ENCODE measurements at regions not wholly inside any gene's neighbourhood (a gene's known extent, or its start where the extent isn't known, plus 50 kb on each side); places are given as distances from the start of the nearest gene placed in this dataset.

DNA sequence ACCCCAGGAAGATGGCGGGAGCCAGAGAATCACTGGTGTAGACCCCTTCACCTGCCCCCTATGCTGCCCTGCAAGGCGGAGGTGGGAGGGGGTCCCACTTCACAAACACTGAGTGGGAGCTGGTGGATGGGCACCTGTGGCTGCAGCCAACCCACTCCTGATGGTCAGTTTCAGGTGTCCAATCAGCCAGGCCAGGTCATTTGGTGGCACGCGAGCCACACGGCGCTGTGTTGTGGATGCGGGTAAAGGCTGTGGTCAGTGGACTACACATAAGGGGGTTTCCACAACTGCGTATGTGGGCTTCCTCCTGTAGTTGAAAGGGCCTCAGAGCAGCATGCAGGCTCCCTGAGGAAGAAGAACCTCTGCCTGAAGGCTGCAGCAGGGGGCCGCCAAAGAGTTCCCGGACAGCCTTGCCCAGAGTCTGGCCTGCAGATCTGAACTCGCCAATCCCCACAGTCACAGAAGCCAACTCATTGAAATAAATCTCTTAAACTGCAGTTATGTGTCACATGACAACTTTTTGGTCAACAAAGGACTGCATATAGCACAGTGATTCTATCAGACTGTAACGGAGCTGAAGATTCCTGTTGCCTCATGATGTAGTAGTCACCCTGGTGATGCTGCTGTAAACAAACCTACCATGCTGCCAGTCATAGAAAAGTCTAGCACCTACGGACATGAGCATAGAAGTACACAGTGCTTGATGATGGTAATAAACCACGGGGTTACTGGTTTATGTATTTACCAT lies 284.7 kb upstream of the IRX2 start:
- DNase-seq = no peak

- DNase-seq = no peak
Observed at GRCh38 chr5:3035452-3035851, 284.0 kb upstream of the IRX2 start.

DNA sequence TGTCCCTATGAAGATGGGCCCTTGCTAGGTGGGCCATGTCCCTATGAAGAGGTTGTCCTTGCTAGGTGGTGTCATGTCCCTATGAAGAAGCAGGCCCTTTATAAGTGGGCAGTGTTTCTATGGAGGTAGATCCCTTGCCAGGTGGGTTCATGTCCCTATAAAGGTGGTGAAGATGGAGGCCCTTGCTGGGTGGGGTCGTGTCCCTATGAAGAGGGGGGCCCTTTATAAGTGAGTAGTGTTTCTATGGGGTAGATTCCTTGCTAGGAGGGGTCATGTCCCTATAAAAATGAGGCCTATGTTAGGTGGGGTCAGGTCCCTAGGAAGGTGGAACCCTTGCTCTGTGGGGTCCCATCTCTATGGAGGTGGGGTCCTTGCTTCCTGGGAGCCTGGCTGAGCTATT lies 283.4 kb upstream of the IRX2 start:
- DNase-seq = no peak

GRCh38 chr5:3034449-3034848 lies 283.0 kb upstream of the IRX2 start:
- DNase-seq = no peak

- DNase-seq = no peak
Observed at GRCh38 chr5:3033033-3033755, 281.7 kb upstream of the IRX2 start.

DNA sequence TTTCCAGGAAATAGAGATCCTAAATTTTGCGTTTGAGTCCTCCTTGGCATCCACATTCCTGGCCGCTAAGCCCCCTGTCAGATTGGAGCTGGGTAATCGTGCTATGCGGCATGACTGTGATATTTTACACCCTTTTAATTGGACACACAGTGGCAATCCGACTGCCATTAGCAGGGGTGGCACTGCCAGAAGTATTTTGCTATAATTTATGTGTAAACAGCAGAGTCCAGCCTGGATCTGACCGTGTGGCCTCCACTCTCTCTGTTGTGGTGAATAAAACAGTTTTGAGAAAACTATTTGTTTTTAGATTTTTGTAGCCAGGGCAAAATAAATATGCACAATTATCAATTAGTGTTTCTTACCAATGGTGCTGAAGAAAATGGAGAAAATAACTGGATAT lies 281.0 kb upstream of the IRX2 start:
- no peak for DNase-seq

DNA sequence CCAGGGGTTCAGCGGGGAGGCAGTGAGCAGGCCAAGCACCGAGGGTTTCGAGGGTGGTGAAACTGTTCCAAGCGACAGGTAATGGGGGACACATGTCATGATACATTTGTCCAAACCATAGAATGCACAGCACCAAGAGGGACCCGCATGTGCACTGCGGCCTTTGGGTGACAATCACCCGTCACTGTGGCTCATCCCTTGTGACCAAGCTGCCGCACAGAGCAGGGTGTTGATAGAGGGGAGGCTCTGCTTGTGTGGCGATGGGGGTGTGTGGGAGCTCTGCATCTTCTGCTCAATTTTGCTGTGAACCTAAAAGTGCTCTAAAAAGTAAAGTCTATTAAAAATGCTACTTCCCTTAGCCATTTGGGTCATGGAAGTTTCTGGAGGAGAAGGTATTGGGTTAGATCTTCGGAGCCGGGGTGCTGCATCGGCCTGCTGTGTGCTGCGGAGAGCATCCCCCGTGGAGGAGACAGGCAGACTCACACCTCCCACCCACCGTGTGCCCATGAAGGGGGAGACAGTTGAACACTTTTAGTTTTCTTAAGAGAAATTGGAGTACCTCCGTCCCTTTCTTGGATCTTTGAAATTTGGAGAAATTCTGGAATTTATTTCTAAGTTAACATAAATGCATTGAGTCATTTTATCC lies 280.4 kb upstream of the IRX2 start:
- no peak for DNase-seq

GRCh38 chr5:3030511-3031165 lies 279.2 kb upstream of the IRX2 start:
- DNase-seq = no peak

GRCh38 chr5:3029396-3029795 lies 277.9 kb upstream of the IRX2 start:
- no peak for DNase-seq

GRCh38 chr5:3027866-3028635 lies 276.6 kb upstream of the IRX2 start:
- no peak for DNase-seq

DNA sequence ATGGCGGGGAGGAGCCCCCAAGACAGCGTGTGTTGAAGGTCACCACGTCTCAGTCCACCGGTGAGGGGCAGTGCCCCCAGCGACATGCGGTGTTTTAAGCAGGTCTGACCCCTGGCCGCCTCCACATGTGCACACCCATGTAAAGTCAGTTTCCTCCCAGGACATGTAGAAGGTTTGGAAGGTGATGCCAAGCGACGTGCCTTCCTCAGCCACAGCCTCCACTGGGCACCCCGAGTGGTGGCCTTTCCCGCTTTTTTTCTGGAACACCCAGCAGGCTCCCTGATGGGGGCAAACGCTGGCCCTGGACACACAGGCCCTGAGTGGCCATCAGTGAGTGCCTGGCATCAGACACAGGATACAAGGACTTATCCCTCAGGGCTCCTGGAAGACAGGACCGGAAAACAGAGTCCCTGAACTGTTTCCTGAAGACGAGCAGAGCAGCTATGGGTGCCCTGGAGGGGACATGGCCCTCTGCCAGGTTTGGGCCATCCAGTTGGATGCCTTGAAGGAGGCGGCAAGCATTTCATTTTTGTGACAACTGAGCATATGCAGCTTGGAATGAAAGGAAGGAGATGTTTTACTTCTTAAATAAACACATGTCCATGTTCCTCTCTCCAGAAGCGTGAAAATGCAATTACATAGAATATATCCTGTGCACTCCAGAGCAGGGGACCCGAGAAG lies 275.8 kb upstream of the IRX2 start:
- DNase-seq = no peak

GRCh38 chr5:3026651-3027050 lies 275.2 kb upstream of the IRX2 start:
- DNase-seq = no peak

DNA sequence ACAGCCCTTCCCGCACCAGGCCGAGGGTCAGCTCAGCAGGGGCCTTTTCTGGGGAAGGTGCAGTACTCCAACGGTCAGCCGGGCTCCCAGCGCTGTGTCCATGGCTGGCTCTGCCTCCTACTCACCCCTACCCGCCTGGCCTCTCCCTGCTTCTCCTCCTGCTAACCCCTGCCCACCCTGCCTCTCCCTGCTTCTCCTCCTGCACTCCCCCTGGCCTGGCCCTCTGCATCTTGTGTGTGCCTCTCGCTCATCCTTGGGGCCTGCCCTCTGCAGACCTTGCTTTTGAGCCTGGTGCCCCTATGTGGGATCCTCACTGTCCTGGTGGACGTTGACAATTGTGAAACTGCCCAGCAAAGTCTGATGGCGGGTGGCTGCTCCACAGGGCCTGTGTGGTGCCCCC lies 274.6 kb upstream of the IRX2 start:
- no peak for DNase-seq

DNA sequence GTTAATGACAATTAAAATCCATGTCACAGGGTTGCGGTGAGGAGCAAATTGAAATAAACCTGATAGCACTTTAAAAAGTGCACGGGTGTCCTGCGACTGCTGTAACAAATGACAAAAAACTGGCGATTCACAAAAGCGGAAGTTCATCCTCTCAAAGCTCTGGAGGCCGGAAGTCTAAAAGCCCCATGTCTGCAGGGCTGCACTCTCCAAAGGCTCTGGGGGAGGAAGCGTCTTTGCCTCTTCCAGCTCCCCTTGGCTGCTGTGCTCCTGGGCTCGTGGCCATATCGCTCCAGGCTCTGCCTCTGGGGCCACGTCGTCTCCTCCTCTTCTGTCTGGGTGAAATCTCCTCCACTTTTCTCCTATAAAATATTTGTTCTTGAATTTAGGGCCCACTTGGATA lies 273.9 kb upstream of the IRX2 start:
- DNase-seq = no peak

DNA sequence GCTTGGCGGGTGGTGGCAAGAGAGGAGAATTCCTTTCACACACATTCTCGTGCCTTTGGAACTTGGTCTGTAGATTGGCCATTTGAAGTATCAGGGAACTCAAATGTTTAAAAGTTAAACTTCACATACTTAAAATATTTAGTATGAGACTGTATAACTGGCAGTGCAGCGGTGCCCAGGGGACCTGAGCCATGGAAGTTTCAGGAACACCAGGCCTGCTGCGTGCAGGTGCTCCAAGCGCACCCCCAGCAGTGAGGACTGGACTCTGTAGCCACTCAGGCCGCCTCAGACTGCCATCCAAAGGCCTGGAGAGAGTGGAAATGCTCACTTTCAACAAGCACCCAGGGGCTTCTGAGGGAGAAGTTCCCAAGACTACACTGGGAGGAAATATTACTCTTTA lies 273.5 kb upstream of the IRX2 start:
- no peak for DNase-seq

GRCh38 chr5:3024554-3024953 lies 273.1 kb upstream of the IRX2 start:
- DNase-seq = no peak

GRCh38 chr5:3024126-3024525 lies 272.6 kb upstream of the IRX2 start:
- DNase-seq = no peak

GRCh38 chr5:3023656-3024055 lies 272.2 kb upstream of the IRX2 start:
- no peak for DNase-seq

GRCh38 chr5:3022665-3023064 lies 271.2 kb upstream of the IRX2 start:
- DNase-seq = no peak

DNA sequence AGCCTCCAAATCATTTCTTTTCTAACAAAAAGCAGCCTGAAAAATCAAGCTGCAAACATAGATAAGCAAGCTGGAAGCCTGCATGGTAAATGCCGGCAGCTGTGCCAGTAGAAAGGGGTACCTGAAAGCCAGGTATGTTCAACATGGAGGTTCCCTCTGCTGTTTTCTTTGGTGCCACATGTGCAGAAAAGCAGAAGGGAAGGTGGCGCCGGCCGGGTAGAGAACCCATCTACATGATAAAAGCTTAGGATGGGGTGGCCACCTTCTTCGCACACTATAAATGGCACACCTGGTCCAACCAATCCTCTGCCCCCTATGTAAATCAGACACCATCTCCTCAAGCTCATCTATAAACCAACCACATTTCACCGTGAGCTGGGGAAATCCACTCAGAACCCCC lies 268.9 kb upstream of the IRX2 start:
- no peak for DNase-seq

- DNase-seq = no peak
Observed at GRCh38 chr5:3019045-3019444, 267.6 kb upstream of the IRX2 start.

DNA sequence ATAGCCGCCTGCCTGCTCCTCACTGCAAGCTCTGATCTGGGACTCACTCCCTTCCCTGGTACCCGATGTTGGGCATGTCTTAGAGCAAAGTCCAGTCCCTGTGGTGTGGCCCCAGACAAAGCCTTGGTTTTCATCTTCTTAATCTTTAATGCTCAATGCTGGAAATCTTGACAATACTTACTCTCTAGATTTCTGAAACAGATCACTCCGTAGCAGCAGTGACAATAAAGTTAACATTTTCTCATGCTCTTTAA lies 260.2 kb upstream of the IRX2 start:
- no peak for DNase-seq

Data from occipital lobe (tissue), 1 donor.